ENCODE measurements at regions not wholly inside any gene's neighbourhood (a gene's known extent, or its start where the extent isn't known, plus 50 kb on each side); places are given as distances from the start of the nearest gene placed in this dataset.

GRCh38 chr14:61953602-61954001 is 191.4 kb downstream of the SNAPC1 start:
- intact Hi-C loops (cut with micrococcal nuclease; ENCODE audit: unreplicated experiment) (no loop called here), in situ Hi-C loops (cut with HindIII; ENCODE audit: extremely low pct_ligation_motif_present, low pct_unique_long_range_greater_than_20kb) (no loop called here)
- Histone ChIP-seq H4K20me1 (ENCODE audit: insufficient read depth, low read length) (no peaks in the 10 kb centered on the region), H3K9me3 (ENCODE audit: low read length) (peaks cover 5% of the 10 kb centered on the region), H3K9ac (ENCODE audit: insufficient read depth, low read depth, low read length) (no peak overlapping the region), H3K27me3 (ENCODE audit: control insufficient read depth in 1 of 2, insufficient read depth in 2 of 2, low read length in 2 of 2) (no peaks in the 10 kb centered on the region), H2AFZ (ENCODE audit: low read length) (no peak overlapping the region), H3K27ac (ENCODE audit: extremely low read length, insufficient read depth, low read length) (no peak overlapping the region), H3K36me3 (replicated peaks in 1 of 2; ENCODE audit: control insufficient read depth in 1 of 2, insufficient read depth in 2 of 2, low read length in 2 of 2) (no peaks in the 10 kb centered on the region), H3K4me1 (ENCODE audit: insufficient read depth, low read length) (no peaks in the 10 kb centered on the region), H3K79me2 (ENCODE audit: insufficient read depth, low read length) (no peaks in the 10 kb centered on the region), H3K4me2 (ENCODE audit: low read depth, low read length) (no peak overlapping the region), H3K4me3 (replicated peaks in 1 of 3; ENCODE audit: insufficient read depth in 1 of 3, low read depth in 2 of 3, low read length in 3 of 3) (no peak overlapping the region)
- no peak for ATAC-seq
- POLR2A ChIA-PET = no interaction called here
- TF ChIP-seq PRMT3 (CRISPR knock-in tag; IDR thresholded peaks at IDR 0.05; ENCODE audit: borderline replicate concordance, low read depth) = no peak
- TF ChIP-seq ZNF224 (CRISPR knock-in tag; IDR thresholded peaks at IDR 0.05) = no peak
- TF ChIP-seq MXD4 (CRISPR knock-in tag; IDR thresholded peaks at IDR 0.05) = no peak
- TF ChIP-seq RXRB (CRISPR knock-in tag; IDR thresholded peaks at IDR 0.05; ENCODE audit: borderline replicate concordance) = no peak
- TF ChIP-seq PITX1 (CRISPR knock-in tag; IDR thresholded peaks at IDR 0.05) = no peak
- TF ChIP-seq ZNF280D (CRISPR knock-in tag; IDR thresholded peaks at IDR 0.05) = no peak
- no peak for TF ChIP-seq IRX3 (CRISPR knock-in tag; IDR thresholded peaks at IDR 0.05; ENCODE audit: borderline replicate concordance, low read depth)
- TF ChIP-seq E2F5 (CRISPR knock-in tag; conservative IDR thresholded peaks at IDR 0.05) = no peak
- TF ChIP-seq NR0B2 (CRISPR knock-in tag; IDR thresholded peaks at IDR 0.05) = no peak
- no peak for FAIRE-seq
- WGBS (ENCODE audit: low lambda C conversion rate) = no CpG with 5 or more reads among the region's 1 CpG
- no TSS peak for BruUV-seq (replicated peaks)
- DNase-seq (ENCODE audit: low spot score) = no peak
- CTCF ChIA-PET (ENCODE audit: low intra/inter-chr PET ratio, low total read pairs) = no interaction called here

All from HepG2 (cell line).